A549 (cell line): ENCODE measurements at regions not wholly inside any gene's neighbourhood (a gene's known extent, or its start where the extent isn't known, plus 50 kb on each side); places are given as distances from the start of the nearest gene placed in this dataset.

Source experiments
- ATAC-seq, 2 experiments: fragments of 200-7000 bp in 1 of 2; fragments of >200 bp in 1 of 2; cut with Nextera tagmentation in 1 of 2; cut with Tn5 transposase in 1 of 2; 3 replicates each; pipeline versions ENCODE4 v1.8.0 to v1.9.1; 2018 to 2020; ENCODE audit warnings: mild to moderate bottlenecking in 1 of 2, moderate library complexity in 1 of 2
- CTCF ChIA-PET: fragments of 300-600 bp; sonication (Branson Sonifier 250); formaldehyde crosslinking; extraction: SDS; loops from one replicate; lab custom pipeline; 2021; ENCODE audit warnings: antibody characterized with exemption, inconsistent platforms; lab: Yijun Ruan, JAX
- POLR2A ChIA-PET: fragments of 350-600 bp; formaldehyde crosslinking; extraction: SDS; loops from one replicate; lab custom pipeline; 2021; ENCODE audit warnings: antibody characterized with exemption, inconsistent platforms; lab: Yijun Ruan, JAX
- DNase-seq, 2 experiments: peaks; one replicate each; pipeline versions ENCODE4 v3.0.0 to v3.0.0-alpha.2; 2011 to 2016; ENCODE audit warnings: low read depth in 1 of 2, low spot score in 1 of 2
- FAIRE-seq: peaks from 2 replicates; lab custom pipeline; 2011; peaks lifted over from hg19 to GRCh38; lab: Jason Lieb, UNC
- H3K27ac ChIP-seq, 2 experiments: fragments of >200 bp; sonication (Bioruptor Twin); formaldehyde crosslinking; 3 replicates each; pipeline ENCODE4 v1.5.1; 2016 to 2017
- H3K4me1 ChIP-seq: fragments of >200 bp; sonication (Bioruptor Twin); formaldehyde crosslinking; 3 replicates; pipeline ENCODE4 v1.6.1; 2016
- H3K4me2 ChIP-seq: fragments of >200 bp; sonication (Bioruptor Twin); formaldehyde crosslinking; 3 replicates; pipeline ENCODE4 v1.6.1; 2016
- H3K4me3 ChIP-seq: fragments of >200 bp; sonication (Bioruptor Twin); formaldehyde crosslinking; 3 replicates; pipeline ENCODE4 v1.5.1; 2016
- H3K9me3 ChIP-seq: fragments of >200 bp; sonication (Bioruptor Twin); formaldehyde crosslinking; 3 replicates; pipeline ENCODE4 v1.6.1; 2016
- CBX8 ChIP-seq: fragments of 200-600 bp; sonication (generic); IDR thresholded peaks from 2 replicates; pipeline ENCODE4 v1.6.1; 2016
- EP300 ChIP-seq, 2 experiments: fragments of >200 bp; sonication (Bioruptor Twin); formaldehyde crosslinking; IDR thresholded peaks; 2 replicates in 1 of 2; 3 replicates in 1 of 2; pipeline ENCODE4 v1.6.1; 2016 to 2017
- FOXS1 ChIP-seq: fragments of 250-450 bp; sonication (Bioruptor Pico); IDR thresholded peaks from 2 replicates; pipeline ENCODE4 v1.5.0; 2020; ENCODE audit warnings: mild to moderate bottlenecking, moderate library complexity
- GATA3 ChIP-seq: IDR thresholded peaks from 2 replicates; pipeline ENCODE4 v1.6.1; 2012; ENCODE audit warnings: borderline replicate concordance
- HEYL ChIP-seq: fragments of 250-450 bp; sonication (Bioruptor Pico); IDR thresholded peaks from 2 replicates; pipeline ENCODE4 v1.8.0; 2021; ENCODE audit warnings: mild to moderate bottlenecking, moderate library complexity
- JUN ChIP-seq, 2 experiments: fragments of >200 bp; sonication (Bioruptor Twin); formaldehyde crosslinking; IDR thresholded peaks; 2 replicates in 1 of 2; 3 replicates in 1 of 2; pipeline ENCODE4 v1.6.1; 2016 to 2017
- KDM5A ChIP-seq: fragments of 200-600 bp; sonication (generic); IDR thresholded peaks from 2 replicates; pipeline ENCODE4 v1.6.1; 2016; ENCODE audit warnings: antibody characterized with exemption, mild to moderate bottlenecking
- MAZ ChIP-seq: fragments of 150-350 bp; IDR thresholded peaks from 2 replicates; pipeline ENCODE4 v1.6.1; 2014; ENCODE audit warnings: antibody characterized with exemption, low read depth, low read length, borderline replicate concordance
- MYC ChIP-seq: IDR thresholded peaks from 2 replicates; pipeline ENCODE4 v1.6.1; 2012; ENCODE audit warnings: mild to moderate bottlenecking, inconsistent platforms, low read length, improper control_type of control experiment, borderline replicate concordance
- NFE2L2 ChIP-seq: fragments of 150-350 bp; conservative IDR thresholded peaks from 2 replicates; pipeline ENCODE4 v1.6.1; 2014; ENCODE audit warnings: low read length
- NPAS2 ChIP-seq: fragments of 250-450 bp; sonication (Bioruptor Pico); IDR thresholded peaks from 2 replicates; pipeline ENCODE4 v1.8.0; 2022; ENCODE audit warnings: mild to moderate bottlenecking, moderate library complexity, borderline replicate concordance
- POLR2A ChIP-seq: IDR thresholded peaks from 2 replicates; pipeline ENCODE4 v1.6.1; 2012; ENCODE audit warnings: mild to moderate bottlenecking, low read length
- TFCP2L1 ChIP-seq: fragments of 250-450 bp; sonication (Bioruptor Pico); IDR thresholded peaks from 2 replicates; pipeline ENCODE4 v1.5.0; 2021; ENCODE audit warnings: mild to moderate bottlenecking
- ZNF302 ChIP-seq: fragments of 250-450 bp; sonication (Bioruptor Pico); IDR thresholded peaks from 2 replicates; pipeline ENCODE4 v1.9.0; 2021; ENCODE audit warnings: inconsistent platforms, mild to moderate bottlenecking, moderate library complexity
- WGBS: methylation state at CpG from one replicate; pipeline ENCODE4 v1.1.6; 2017; ENCODE audit errors: missing lambda C conversion rate; 5-methylcytosine and 5-hydroxymethylcytosine counted together
- TF ChIP-seq, protein P1 (sequence below): IDR thresholded peaks from 2 replicates; pipeline ENCODE4 v1.6.1; 2012
- TF ChIP-seq, protein P2 (sequence below): fragments of 250-450 bp; sonication (Bioruptor Pico); IDR thresholded peaks from 2 replicates; pipeline ENCODE4 v1.5.0; 2021; ENCODE audit warnings: mild to moderate bottlenecking, moderate library complexity, borderline replicate concordance
- TF ChIP-seq, protein P3 (sequence below): fragments of 150-350 bp; IDR thresholded peaks from 2 replicates; pipeline ENCODE4 v1.6.1; 2014; ENCODE audit warnings: low read depth, mild to moderate bottlenecking, low read length
- TF ChIP-seq, protein P4 (sequence below): fragments of >200 bp; sonication (Bioruptor Twin); formaldehyde crosslinking; IDR thresholded peaks from 3 replicates; pipeline ENCODE4 v1.5.1; 2016
- TF ChIP-seq, protein P5 (sequence below): fragments of >200 bp; sonication (Bioruptor Twin); formaldehyde crosslinking; IDR thresholded peaks from 3 replicates; pipeline ENCODE4 v1.6.1; 2016
- TF ChIP-seq, protein P6 (sequence below): fragments of 200-600 bp; sonication (generic); IDR thresholded peaks from 2 replicates; pipeline ENCODE4 v1.6.1; 2016; ENCODE audit warnings: antibody characterized with exemption, mild to moderate bottlenecking, moderate library complexity

DNA sequence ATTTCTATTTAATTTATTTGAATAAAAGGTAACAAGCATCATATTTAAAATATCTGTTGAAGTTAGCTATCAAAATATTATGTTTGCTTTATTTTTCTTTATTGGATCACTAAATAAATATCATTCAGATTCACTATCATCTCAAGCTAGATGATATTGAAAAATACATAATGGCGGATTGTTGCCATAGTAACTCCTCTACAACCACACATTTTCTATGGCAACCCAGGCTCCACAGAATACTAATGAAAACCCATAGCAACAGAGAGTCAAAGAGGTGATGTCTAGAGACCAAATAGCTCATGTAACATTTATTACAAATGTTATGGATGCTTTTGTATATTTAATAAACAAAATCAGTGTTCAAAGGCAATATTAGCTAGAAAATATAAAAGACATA is 148.9 kb upstream of the CDK1 start:
- ATAC-seq (no peak), DNase-seq (no peak), FAIRE-seq (no peak)
- ChIA-PET POLR2A (no interaction called here), CTCF (interaction anchor here (1.0 to 2.4 kb wide), 5 partner anchors 8 to 184 kb away, joined by 3 to 7 read pairs (median 3); no protein-coding TSS in a partner anchor)
- WGBS = 81% methylated on average over 1 of the region's 1 CpG
- TF ChIP-seq CBX8 (no peak), EP300 (IDR thresholded peaks at IDR 0.05) (no peak), MAZ (no peak), JUN (IDR thresholded peaks at IDR 0.05) (no peak), GATA3 (no peak), ZNF302 (CRISPR knock-in tag) (no peak), HEYL (CRISPR knock-in tag) (no peak), FOXS1 (CRISPR knock-in tag) (no peak), POLR2A (no peak), MYC (no peak), NPAS2 (CRISPR knock-in tag) (no peak), TFCP2L1 (CRISPR knock-in tag) (no peak)
- TF ChIP-seq, protein P1, sequence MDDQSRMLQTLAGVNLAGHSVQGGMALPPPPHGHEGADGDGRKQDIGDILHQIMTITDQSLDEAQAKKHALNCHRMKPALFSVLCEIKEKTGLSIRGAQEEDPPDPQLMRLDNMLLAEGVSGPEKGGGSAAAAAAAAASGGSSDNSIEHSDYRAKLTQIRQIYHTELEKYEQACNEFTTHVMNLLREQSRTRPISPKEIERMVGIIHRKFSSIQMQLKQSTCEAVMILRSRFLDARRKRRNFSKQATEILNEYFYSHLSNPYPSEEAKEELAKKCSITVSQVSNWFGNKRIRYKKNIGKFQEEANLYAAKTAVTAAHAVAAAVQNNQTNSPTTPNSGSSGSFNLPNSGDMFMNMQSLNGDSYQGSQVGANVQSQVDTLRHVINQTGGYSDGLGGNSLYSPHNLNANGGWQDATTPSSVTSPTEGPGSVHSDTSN = no peak
- TF ChIP-seq, protein P2, sequence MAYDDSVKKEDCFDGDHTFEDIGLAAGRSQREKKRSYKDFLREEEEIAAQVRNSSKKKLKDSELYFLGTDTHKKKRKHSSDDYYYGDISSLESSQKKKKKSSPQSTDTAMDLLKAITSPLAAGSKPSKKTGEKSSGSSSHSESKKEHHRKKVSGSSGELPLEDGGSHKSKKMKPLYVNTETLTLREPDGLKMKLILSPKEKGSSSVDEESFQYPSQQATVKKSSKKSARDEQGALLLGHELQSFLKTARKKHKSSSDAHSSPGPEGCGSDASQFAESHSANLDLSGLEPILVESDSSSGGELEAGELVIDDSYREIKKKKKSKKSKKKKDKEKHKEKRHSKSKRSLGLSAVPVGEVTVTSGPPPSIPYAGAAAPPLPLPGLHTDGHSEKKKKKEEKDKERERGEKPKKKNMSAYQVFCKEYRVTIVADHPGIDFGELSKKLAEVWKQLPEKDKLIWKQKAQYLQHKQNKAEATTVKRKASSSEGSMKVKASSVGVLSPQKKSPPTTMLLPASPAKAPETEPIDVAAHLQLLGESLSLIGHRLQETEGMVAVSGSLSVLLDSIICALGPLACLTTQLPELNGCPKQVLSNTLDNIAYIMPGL (CRISPR knock-in tag) = no peak
- TF ChIP-seq, protein P3, sequence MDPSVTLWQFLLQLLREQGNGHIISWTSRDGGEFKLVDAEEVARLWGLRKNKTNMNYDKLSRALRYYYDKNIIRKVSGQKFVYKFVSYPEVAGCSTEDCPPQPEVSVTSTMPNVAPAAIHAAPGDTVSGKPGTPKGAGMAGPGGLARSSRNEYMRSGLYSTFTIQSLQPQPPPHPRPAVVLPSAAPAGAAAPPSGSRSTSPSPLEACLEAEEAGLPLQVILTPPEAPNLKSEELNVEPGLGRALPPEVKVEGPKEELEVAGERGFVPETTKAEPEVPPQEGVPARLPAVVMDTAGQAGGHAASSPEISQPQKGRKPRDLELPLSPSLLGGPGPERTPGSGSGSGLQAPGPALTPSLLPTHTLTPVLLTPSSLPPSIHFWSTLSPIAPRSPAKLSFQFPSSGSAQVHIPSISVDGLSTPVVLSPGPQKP = no peak
- TF ChIP-seq, protein P4, sequence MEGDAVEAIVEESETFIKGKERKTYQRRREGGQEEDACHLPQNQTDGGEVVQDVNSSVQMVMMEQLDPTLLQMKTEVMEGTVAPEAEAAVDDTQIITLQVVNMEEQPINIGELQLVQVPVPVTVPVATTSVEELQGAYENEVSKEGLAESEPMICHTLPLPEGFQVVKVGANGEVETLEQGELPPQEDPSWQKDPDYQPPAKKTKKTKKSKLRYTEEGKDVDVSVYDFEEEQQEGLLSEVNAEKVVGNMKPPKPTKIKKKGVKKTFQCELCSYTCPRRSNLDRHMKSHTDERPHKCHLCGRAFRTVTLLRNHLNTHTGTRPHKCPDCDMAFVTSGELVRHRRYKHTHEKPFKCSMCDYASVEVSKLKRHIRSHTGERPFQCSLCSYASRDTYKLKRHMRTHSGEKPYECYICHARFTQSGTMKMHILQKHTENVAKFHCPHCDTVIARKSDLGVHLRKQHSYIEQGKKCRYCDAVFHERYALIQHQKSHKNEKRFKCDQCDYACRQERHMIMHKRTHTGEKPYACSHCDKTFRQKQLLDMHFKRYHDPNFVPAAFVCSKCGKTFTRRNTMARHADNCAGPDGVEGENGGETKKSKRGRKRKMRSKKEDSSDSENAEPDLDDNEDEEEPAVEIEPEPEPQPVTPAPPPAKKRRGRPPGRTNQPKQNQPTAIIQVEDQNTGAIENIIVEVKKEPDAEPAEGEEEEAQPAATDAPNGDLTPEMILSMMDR = no peak
- TF ChIP-seq, protein P5, sequence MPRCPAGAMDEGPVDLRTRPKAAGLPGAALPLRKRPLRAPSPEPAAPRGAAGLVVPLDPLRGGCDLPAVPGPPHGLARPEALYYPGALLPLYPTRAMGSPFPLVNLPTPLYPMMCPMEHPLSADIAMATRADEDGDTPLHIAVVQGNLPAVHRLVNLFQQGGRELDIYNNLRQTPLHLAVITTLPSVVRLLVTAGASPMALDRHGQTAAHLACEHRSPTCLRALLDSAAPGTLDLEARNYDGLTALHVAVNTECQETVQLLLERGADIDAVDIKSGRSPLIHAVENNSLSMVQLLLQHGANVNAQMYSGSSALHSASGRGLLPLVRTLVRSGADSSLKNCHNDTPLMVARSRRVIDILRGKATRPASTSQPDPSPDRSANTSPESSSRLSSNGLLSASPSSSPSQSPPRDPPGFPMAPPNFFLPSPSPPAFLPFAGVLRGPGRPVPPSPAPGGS = no peak
- no peak overlapping the region for H3K4me2 ChIP-seq
- no peaks in the 10 kb centered on the region for H3K9me3 ChIP-seq
- no peak overlapping the region for H3K4me3 ChIP-seq
- no peak overlapping the region for H3K27ac ChIP-seq
- no peaks in the 10 kb centered on the region for H3K4me1 ChIP-seq

DNA sequence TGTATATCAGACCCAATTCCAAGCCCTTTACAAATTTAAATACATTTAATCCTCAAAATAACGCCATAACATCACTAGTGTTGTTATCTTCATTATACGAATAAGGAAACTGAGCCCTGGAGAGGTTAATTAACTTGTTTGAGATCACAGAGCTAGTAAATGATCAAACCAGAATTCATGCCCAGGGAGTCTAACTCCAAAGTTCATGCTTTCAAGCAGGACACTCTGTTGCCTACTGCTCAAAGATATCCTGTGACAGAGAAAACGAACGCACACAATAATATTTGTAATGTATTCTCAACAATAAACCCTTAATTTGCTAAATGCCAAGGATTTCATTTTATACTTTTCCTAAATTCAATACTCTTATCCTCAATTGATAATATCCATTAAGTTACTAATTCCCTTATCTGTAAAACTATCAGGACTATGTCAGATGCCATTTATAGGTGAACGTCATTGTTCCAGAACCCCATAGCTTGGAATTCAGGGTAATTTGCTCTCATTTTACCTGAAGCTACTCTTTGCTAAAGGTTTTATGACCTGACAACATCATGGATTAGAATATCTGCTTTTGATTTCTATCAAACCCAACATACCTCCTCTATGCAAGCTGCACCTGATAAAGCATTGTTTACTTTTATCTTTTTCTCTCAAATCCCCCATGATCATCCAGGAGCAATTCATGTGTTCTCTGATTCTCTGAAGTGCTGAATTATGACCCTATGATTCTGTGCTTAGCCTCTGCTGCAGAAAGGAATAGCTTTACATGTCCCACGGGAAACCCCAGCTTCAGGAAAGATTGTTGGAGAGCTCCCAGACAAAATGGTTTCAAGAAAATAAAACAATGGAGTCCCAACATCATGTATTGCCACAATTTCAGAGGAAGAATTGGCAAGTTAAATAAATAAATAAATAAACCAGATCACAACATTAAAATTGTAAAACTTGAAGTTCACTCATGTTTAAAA is 150.2 kb upstream of the CDK1 start:
- no peak for TF ChIP-seq NFE2L2
- TF ChIP-seq KDM5A = no peak
- TF ChIP-seq, protein P6, sequence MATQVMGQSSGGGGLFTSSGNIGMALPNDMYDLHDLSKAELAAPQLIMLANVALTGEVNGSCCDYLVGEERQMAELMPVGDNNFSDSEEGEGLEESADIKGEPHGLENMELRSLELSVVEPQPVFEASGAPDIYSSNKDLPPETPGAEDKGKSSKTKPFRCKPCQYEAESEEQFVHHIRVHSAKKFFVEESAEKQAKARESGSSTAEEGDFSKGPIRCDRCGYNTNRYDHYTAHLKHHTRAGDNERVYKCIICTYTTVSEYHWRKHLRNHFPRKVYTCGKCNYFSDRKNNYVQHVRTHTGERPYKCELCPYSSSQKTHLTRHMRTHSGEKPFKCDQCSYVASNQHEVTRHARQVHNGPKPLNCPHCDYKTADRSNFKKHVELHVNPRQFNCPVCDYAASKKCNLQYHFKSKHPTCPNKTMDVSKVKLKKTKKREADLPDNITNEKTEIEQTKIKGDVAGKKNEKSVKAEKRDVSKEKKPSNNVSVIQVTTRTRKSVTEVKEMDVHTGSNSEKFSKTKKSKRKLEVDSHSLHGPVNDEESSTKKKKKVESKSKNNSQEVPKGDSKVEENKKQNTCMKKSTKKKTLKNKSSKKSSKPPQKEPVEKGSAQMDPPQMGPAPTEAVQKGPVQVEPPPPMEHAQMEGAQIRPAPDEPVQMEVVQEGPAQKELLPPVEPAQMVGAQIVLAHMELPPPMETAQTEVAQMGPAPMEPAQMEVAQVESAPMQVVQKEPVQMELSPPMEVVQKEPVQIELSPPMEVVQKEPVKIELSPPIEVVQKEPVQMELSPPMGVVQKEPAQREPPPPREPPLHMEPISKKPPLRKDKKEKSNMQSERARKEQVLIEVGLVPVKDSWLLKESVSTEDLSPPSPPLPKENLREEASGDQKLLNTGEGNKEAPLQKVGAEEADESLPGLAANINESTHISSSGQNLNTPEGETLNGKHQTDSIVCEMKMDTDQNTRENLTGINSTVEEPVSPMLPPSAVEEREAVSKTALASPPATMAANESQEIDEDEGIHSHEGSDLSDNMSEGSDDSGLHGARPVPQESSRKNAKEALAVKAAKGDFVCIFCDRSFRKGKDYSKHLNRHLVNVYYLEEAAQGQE = peak; percentile 33; the same call in 1 of the 2 replicates
- Histone ChIP-seq H3K4me1 (no peaks in the 10 kb centered on the region), H3K4me3 (no peak overlapping the region), H3K4me2 (no peak overlapping the region), H3K9me3 (no peaks in the 10 kb centered on the region), H3K27ac (no peak overlapping the region)
- WGBS = 68% methylated on average over 6 of the region's 6 CpGs
- FAIRE-seq (no peak), DNase-seq (no peak), ATAC-seq (no peak)
- CTCF ChIA-PET = interaction anchor here (0.6 to 2.4 kb wide), 5 partner anchors 9 to 1242 kb away, joined by 3 to 7 read pairs (median 3); no protein-coding TSS in a partner anchor
- POLR2A ChIA-PET = no interaction called here
